Thoracic aorta (tissue), 2 donors: ENCODE measurements at regions not wholly inside any gene's neighbourhood (a gene's known extent, or its start where the extent isn't known, plus 50 kb on each side); places are given as distances from the start of the nearest gene placed in this dataset.

ENCODE experiments used
- ATAC-seq: fragments of 150-250 bp; one replicate; pipeline ENCODE4 v1.8.0; 2017; ENCODE audit warnings: low read depth; ENCODE audit not compliant: insufficient number of reproducible peaks, low FRiP score
- DNase-seq: peaks from one replicate; pipeline ENCODE4 v3.0.0-alpha.2; 2020; ENCODE audit warnings: low spot score
- H3K27ac ChIP-seq, 2 donors: fragments of 200-600 bp; sonication (generic); 1 replicate in 1 of 2; 2 replicates in 1 of 2; pipeline ENCODE4 v1.5.1; 2016; ENCODE audit warnings: mild to moderate bottlenecking in 2 of 2, moderate library complexity in 2 of 2
- H3K27me3 ChIP-seq: fragments of 200-600 bp; sonication (generic); replicated peaks from 2 replicates; pipeline ENCODE4 v1.6.0; 2016; ENCODE audit warnings: mild to moderate bottlenecking; ENCODE audit not compliant: insufficient read depth
- H3K36me3 ChIP-seq: fragments of 200-600 bp; sonication (generic); one replicate; pipeline ENCODE4 v1.5.1; 2016
- H3K4me1 ChIP-seq, 2 donors: fragments of 200-600 bp; sonication (generic); 1 replicate in 1 of 2; 2 replicates in 1 of 2; pipeline versions ENCODE4 v1.5.1 to v1.6.0; 2016; ENCODE audit warnings: low read depth in 2 of 2, mild to moderate bottlenecking in 1 of 2; ENCODE audit not compliant: control insufficient read depth in 1 of 2
- H3K4me3 ChIP-seq: fragments of 200-600 bp; sonication (generic); 2 replicates; pipeline ENCODE4 v1.5.1; 2016; ENCODE audit warnings: mild to moderate bottlenecking
- H3K9me3 ChIP-seq: fragments of 200-600 bp; sonication (generic); 2 replicates; pipeline ENCODE4 v1.5.1; 2016
- TF ChIP-seq, protein P1 (sequence below): fragments of 200-600 bp; sonication (generic); IDR thresholded peaks from one replicate; pipeline ENCODE4 v1.5.1; 2019; ENCODE audit warnings: antibody characterized with exemption

DNA sequence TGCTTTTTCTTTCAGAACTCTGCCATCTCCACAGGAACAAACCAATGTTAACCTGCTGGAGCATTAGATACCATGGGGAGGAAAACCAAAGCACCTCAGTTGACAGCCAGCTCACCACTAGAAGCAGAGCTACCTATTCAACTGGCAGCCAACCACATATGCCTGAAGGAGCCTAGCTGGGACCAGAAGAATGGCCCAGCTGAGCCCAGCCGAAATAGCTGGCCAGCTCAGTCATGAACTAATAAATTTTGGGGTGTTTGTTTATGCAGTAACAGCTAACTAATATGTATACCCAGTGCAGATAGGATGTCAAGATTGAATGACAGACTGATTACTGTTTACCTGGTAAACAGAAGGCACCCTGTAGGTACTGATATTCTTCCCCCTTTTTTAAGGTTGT lies 1117.5 kb downstream of the TBL1XR1 start:
- no peak overlapping the region for H3K4me3 ChIP-seq
- DNase-seq: no peak
- no peak for ATAC-seq
- H3K36me3 ChIP-seq: no peaks in the 10 kb centered on the region
- TF ChIP-seq, protein P1, sequence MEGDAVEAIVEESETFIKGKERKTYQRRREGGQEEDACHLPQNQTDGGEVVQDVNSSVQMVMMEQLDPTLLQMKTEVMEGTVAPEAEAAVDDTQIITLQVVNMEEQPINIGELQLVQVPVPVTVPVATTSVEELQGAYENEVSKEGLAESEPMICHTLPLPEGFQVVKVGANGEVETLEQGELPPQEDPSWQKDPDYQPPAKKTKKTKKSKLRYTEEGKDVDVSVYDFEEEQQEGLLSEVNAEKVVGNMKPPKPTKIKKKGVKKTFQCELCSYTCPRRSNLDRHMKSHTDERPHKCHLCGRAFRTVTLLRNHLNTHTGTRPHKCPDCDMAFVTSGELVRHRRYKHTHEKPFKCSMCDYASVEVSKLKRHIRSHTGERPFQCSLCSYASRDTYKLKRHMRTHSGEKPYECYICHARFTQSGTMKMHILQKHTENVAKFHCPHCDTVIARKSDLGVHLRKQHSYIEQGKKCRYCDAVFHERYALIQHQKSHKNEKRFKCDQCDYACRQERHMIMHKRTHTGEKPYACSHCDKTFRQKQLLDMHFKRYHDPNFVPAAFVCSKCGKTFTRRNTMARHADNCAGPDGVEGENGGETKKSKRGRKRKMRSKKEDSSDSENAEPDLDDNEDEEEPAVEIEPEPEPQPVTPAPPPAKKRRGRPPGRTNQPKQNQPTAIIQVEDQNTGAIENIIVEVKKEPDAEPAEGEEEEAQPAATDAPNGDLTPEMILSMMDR: no peak
- peaks cover 5 to 27% of the 10 kb centered on the region in 2 donors for H3K4me1 ChIP-seq
- no peaks in the 10 kb centered on the region for H3K27me3 ChIP-seq
- no peaks in the 10 kb centered on the region for H3K9me3 ChIP-seq
- no peak overlapping the region for H3K27ac ChIP-seq

DNA sequence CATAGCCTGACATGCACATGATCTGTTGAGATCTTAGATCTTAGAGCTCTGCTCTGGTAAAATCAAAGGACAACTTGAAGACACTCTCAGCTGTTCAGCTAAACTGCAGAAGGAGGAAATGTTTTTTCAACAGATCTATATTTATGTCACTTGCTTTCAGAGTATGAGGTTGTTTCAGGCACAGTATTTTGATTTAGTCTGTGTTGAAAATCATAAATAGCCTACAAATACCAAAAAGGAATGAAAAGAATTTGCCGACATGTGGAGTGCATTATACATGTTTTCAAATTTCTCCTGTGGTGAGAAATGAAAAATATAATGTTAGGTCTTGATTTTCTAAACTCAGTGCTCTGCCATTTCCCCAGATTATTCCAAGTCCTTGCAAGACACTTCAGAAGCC lies 1118.4 kb downstream of the TBL1XR1 start:
- H3K36me3 ChIP-seq: no peaks in the 10 kb centered on the region
- no peak overlapping the region for H3K4me3 ChIP-seq
- peak overlapping the region in 1 of 2 donors; percentile 29 for H3K27ac ChIP-seq
- DNase-seq: no peak
- H3K4me1 ChIP-seq: peaks cover 6 to 33% of the 10 kb centered on the region in 2 donors
- no peaks in the 10 kb centered on the region for H3K27me3 ChIP-seq
- ATAC-seq: no peak
- TF ChIP-seq, protein P1: no peak
- H3K9me3 ChIP-seq: no peaks in the 10 kb centered on the region

DNA sequence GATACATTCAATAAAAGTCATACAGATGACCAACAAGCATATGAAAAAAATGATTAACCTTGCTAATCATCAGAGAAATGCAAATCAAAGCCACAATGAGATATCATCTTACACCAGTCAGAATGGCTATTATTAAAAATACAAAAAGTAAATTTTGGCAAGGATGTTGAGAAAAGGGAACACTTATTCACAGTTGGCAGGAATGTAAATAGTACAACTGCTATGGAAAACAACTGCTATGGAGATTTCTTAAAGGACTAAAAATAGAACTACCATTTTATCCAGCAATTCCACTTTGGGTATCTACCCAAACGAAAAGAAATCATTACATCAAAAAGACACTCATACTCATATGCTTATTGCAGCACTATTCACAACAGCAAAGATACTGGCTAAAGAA lies 1121.8 kb downstream of the TBL1XR1 start:
- DNase-seq: no peak

DNA sequence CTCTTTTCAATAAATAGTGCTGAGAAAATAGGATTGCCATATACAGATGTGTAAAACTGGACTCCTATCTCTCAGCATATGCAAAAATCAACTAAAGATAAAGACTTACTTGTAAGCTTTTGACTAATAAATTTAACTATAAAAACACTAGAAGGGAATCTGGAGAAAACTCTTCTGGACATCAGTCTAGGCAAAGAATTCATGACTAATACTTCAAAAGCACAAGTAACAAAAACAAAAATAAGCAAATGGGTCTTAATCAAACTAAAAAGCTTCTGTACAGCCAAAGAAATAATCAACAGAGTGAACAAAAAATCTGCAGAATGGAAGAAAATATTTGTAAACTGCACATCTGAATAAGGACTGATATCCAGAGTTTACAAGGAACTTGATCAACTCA lies 1122.2 kb downstream of the TBL1XR1 start:
- Histone ChIP-seq H3K9me3 (no peaks in the 10 kb centered on the region), H3K36me3 (no peaks in the 10 kb centered on the region), H3K27ac (peak overlapping the region in 1 of 2 donors; percentile 14), H3K4me3 (no peak overlapping the region), H3K27me3 (no peaks in the 10 kb centered on the region), H3K4me1 (peaks cover 6 to 41% of the 10 kb centered on the region in 2 donors)
- DNase-seq: no peak
- no peak for ATAC-seq
- TF ChIP-seq, protein P1: no peak

More for the DNA sequence above, 1121.8 kb downstream of the TBL1XR1 start:
- H3K27ac ChIP-seq: no peak overlapping the region
- H3K4me1 ChIP-seq: peaks cover 6 to 41% of the 10 kb centered on the region in 2 donors
- no peaks in the 10 kb centered on the region for H3K9me3 ChIP-seq
- TF ChIP-seq, protein P1: no peak
- H3K36me3 ChIP-seq: no peaks in the 10 kb centered on the region
- ATAC-seq: no peak
- no peak overlapping the region for H3K4me3 ChIP-seq
- H3K27me3 ChIP-seq: no peaks in the 10 kb centered on the region

DNA sequence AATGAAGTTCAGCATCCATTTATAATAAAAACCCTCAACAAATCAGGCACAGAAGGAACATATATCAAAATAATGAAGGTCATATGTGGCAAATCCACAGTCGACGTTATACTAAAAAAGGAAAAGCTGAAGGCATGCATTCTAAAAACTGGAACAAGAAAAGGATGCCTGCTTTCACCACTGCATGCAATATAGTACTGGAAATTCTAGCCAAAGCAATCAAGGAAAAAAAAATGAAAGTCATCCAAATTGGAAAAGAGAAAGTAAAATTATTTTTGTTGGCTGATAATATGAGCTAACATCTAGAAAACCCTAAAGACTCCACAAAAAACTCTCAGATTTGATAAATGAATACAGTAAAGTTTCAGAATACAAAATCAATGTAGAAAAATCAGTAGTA lies 1123.2 kb downstream of the TBL1XR1 start:
- H3K4me1 ChIP-seq: peaks cover 6 to 39% of the 10 kb centered on the region in 2 donors
- no peak overlapping the region for H3K27ac ChIP-seq
- no peaks in the 10 kb centered on the region for H3K36me3 ChIP-seq
- ATAC-seq (no peak), DNase-seq (no peak)
- no peaks in the 10 kb centered on the region for H3K9me3 ChIP-seq
- H3K4me3 ChIP-seq: no peak overlapping the region
- TF ChIP-seq, protein P1: no peak
- no peaks in the 10 kb centered on the region for H3K27me3 ChIP-seq
